Loucy (cell line): ENCODE measurements at regions not wholly inside any gene's neighbourhood (a gene's known extent, or its start where the extent isn't known, plus 50 kb on each side); places are given as distances from the start of the nearest gene placed in this dataset.

Experiments
- H2AFZ ChIP-seq: fragments of 200-600 bp; sonication (generic); 2 replicates; pipeline ENCODE4 v1.6.0; 2016; ENCODE audit warnings: antibody characterized with exemption, mild to moderate bottlenecking, low read length, moderate library complexity
- H3F3A ChIP-seq: fragments of 200-600 bp; 2 replicates; pipeline ENCODE4 v1.6.0; 2016; ENCODE audit warnings: antibody characterized with exemption, low read depth, mild to moderate bottlenecking
- H3K27me3 ChIP-seq: fragments of 200-600 bp; sonication (generic); 2 replicates; pipeline ENCODE4 v1.6.1; 2014; ENCODE audit warnings: low read length, mild to moderate bottlenecking; ENCODE audit not compliant: insufficient read depth, poor library complexity, severe bottlenecking
- H3K36me3 ChIP-seq: fragments of 200-600 bp; sonication (generic); 2 replicates; pipeline ENCODE4 v1.6.1; 2016; ENCODE audit warnings: low read length; ENCODE audit not compliant: insufficient read depth
- H3K4me1 ChIP-seq: fragments of 200-600 bp; sonication (generic); 2 replicates; pipeline ENCODE4 v1.5.1; 2014; ENCODE audit warnings: low read length, mild to moderate bottlenecking; ENCODE audit not compliant: insufficient read depth, poor library complexity, severe bottlenecking
- H3K4me2 ChIP-seq: fragments of 200-600 bp; sonication (generic); 2 replicates; pipeline ENCODE4 v1.6.0; 2014; ENCODE audit warnings: antibody characterized with exemption, low read length, low read depth, mild to moderate bottlenecking; ENCODE audit not compliant: poor library complexity, severe bottlenecking
- H3K4me3 ChIP-seq: fragments of 200-600 bp; sonication (generic); 2 replicates; pipeline ENCODE4 v1.5.1; 2014; ENCODE audit warnings: low read length, mild to moderate bottlenecking, mixed read lengths; ENCODE audit not compliant: poor library complexity, severe bottlenecking
- H3K79me2 ChIP-seq: fragments of 200-600 bp; sonication (generic); 2 replicates; pipeline ENCODE4 v1.6.1; 2014; ENCODE audit warnings: low read length; ENCODE audit not compliant: insufficient read depth
- H3K9ac ChIP-seq: fragments of 200-600 bp; sonication (generic); 2 replicates; pipeline ENCODE4 v1.6.0; 2014; ENCODE audit warnings: mild to moderate bottlenecking, low read depth, low read length, moderate library complexity; ENCODE audit not compliant: poor library complexity, severe bottlenecking
- H3K9me2 ChIP-seq: fragments of 200-600 bp; sonication (generic); replicated peaks from 2 replicates; pipeline ENCODE4 v1.6.1; 2016; ENCODE audit warnings: low read depth, low read length, mixed read lengths
- H3K9me3 ChIP-seq: fragments of 200-600 bp; sonication (generic); 2 replicates; pipeline ENCODE4 v1.6.1; 2014; ENCODE audit warnings: mild to moderate bottlenecking, antibody characterized with exemption, low read length, low read depth; ENCODE audit not compliant: insufficient read depth
- H4K20me1 ChIP-seq: fragments of 200-600 bp; sonication (generic); 2 replicates; pipeline ENCODE4 v1.6.0; 2014; ENCODE audit warnings: antibody characterized with exemption, low read length, mild to moderate bottlenecking; ENCODE audit not compliant: insufficient read depth, poor library complexity, severe bottlenecking
- CTCF ChIP-seq: fragments of 200-600 bp; sonication (generic); conservative IDR thresholded peaks from 2 replicates; pipeline ENCODE4 v1.5.1; 2014; ENCODE audit warnings: mild to moderate bottlenecking, antibody characterized with exemption, low read length
- EZH2phosphoT487 ChIP-seq: fragments of 200-600 bp; IDR thresholded peaks from 2 replicates; pipeline ENCODE4 v1.6.1; 2018; ENCODE audit warnings: antibody characterized with exemption, mild to moderate bottlenecking, moderate library complexity, borderline replicate concordance

- Histone ChIP-seq H3K4me2 (no peak overlapping the region), H3F3A (no peaks in the 10 kb centered on the region), H3K9me3 (no peaks in the 10 kb centered on the region), H3K79me2 (no peaks in the 10 kb centered on the region), H3K36me3 (no peaks in the 10 kb centered on the region), H2AFZ (no peak overlapping the region), H3K4me3 (no peak overlapping the region), H3K9me2 (no peaks in the 10 kb centered on the region), H3K9ac (no peak overlapping the region), H4K20me1 (no peaks in the 10 kb centered on the region), H3K27me3 (no peaks in the 10 kb centered on the region), H3K4me1 (no peaks in the 10 kb centered on the region)
- TF ChIP-seq EZH2phosphoT487 (no peak), CTCF (no peak)
These were observed 96.7 kb downstream of the SLIT2 start for GRCh38 chr4:20348411-20348810.

GRCh38 chr4:20351360-20352162 is 99.9 kb downstream of the SLIT2 start:
- H3K27me3 ChIP-seq = no peaks in the 10 kb centered on the region
- TF ChIP-seq EZH2phosphoT487 (no peak), CTCF (no peak)
- H3K9me2 ChIP-seq = no peaks in the 10 kb centered on the region

GRCh38 chr4:20352163-20352431 is 100.4 kb downstream of the SLIT2 start:
- no peak for TF ChIP-seq EZH2phosphoT487
- TF ChIP-seq CTCF = no peak
- no peaks in the 10 kb centered on the region for H3K36me3 ChIP-seq
- no peaks in the 10 kb centered on the region for H3K9me2 ChIP-seq
- H3K9ac ChIP-seq = no peak overlapping the region
- no peaks in the 10 kb centered on the region for H4K20me1 ChIP-seq
- no peak overlapping the region for H3K4me2 ChIP-seq
- no peak overlapping the region for H2AFZ ChIP-seq
- no peaks in the 10 kb centered on the region for H3K79me2 ChIP-seq
- H3K9me3 ChIP-seq = no peaks in the 10 kb centered on the region
- no peaks in the 10 kb centered on the region for H3K27me3 ChIP-seq
- H3K4me3 ChIP-seq = no peak overlapping the region
- H3K4me1 ChIP-seq = no peaks in the 10 kb centered on the region
- H3F3A ChIP-seq = no peaks in the 10 kb centered on the region

More at GRCh38 chr4:20351360-20352162, 99.9 kb downstream of the SLIT2 start:
- no peaks in the 10 kb centered on the region for H3K79me2 ChIP-seq
- H3K36me3 ChIP-seq = no peaks in the 10 kb centered on the region
- H3K9ac ChIP-seq = no peak overlapping the region
- H4K20me1 ChIP-seq = no peaks in the 10 kb centered on the region
- no peaks in the 10 kb centered on the region for H3K9me3 ChIP-seq
- H3K4me1 ChIP-seq = no peaks in the 10 kb centered on the region
- H2AFZ ChIP-seq = no peak overlapping the region
- no peak overlapping the region for H3K4me2 ChIP-seq
- H3F3A ChIP-seq = no peaks in the 10 kb centered on the region
- no peak overlapping the region for H3K4me3 ChIP-seq
